ENCODE measurements at regions not wholly inside any gene's neighbourhood (a gene's known extent, or its start where the extent isn't known, plus 50 kb on each side); places are given as distances from the start of the nearest gene placed in this dataset.

DNA sequence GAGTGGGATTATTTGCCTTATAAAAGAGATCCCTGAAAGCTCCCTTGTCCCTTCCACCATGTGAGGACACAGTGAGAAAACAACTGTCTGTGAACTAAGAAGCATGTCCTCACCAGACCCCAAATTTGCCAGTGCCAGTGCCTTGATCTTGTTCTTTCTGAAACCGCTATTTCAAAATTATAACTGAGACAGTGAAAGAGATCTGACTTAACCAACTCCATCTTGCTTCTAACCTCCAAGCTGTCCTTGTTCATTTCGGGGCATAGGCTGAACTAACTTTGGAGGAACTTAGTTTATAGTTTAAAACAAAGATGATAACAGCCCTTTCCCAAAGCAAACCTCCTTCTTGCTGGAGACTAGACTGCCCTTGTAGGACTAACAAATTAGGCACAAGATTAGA, 563.9 kb downstream of the ADCYAP1 start:
- no peak overlapping the region for H3K4ac ChIP-seq (ENCODE audit: low read length)
- no peaks in the 10 kb centered on the region for H3K9me3 ChIP-seq (replicated peaks in 1 of 2; ENCODE audit: control insufficient read depth in 2 of 2, insufficient read depth in 1 of 2, low read depth in 1 of 2, low read length in 2 of 2)
- no peak overlapping the region for H3K23ac ChIP-seq (ENCODE audit: low read depth, low read length, poor library complexity)
- H3K4me3 ChIP-seq (ENCODE audit: low read length in 2 of 2) = no peak overlapping the region
- H3K9ac ChIP-seq (ENCODE audit: low read depth, low read length, poor library complexity) = no peak overlapping the region
- no peak overlapping the region for H3K4me2 ChIP-seq (ENCODE audit: insufficient read depth, low read length, poor library complexity, severe bottlenecking)
- no peak overlapping the region for H2AFZ ChIP-seq (ENCODE audit: low read length)
- no peak overlapping the region for H3K14ac ChIP-seq (ENCODE audit: low read length)
- no peak overlapping the region for H2BK15ac ChIP-seq (ENCODE audit: low read length)
- DNase-seq (ENCODE audit: low spot score) = no peak
- H4K91ac ChIP-seq (ENCODE audit: low read depth, low read length, poor library complexity) = no peak overlapping the region
- WGBS, 2 donors (ENCODE audit: extremely low coverage in 2 of 2, insufficient read length in 2 of 2, insufficient replicate concordance in 1 of 2) = no CpG with 5 or more reads among the region's 2 CpGs
- no peak overlapping the region for H2BK5ac ChIP-seq (ENCODE audit: low read length)
- H3K4me1 ChIP-seq (ENCODE audit: control insufficient read depth in 2 of 2, insufficient read depth in 1 of 2, low read depth in 1 of 2, low read length in 2 of 2) = no peaks in the 10 kb centered on the region
- no peak overlapping the region for H3K27ac ChIP-seq (replicated peaks; ENCODE audit: low read length)
- no peaks in the 10 kb centered on the region for H3K36me3 ChIP-seq (replicated peaks in 1 of 2; ENCODE audit: control insufficient read depth in 2 of 2, insufficient read depth in 2 of 2, low read length in 2 of 2)
- no peaks in the 10 kb centered on the region for H3K79me1 ChIP-seq (ENCODE audit: low read depth, low read length)
- H3K27me3 ChIP-seq (ENCODE audit: control insufficient read depth in 3 of 3, insufficient read depth in 3 of 3, low read depth in 1 of 3, low read length in 3 of 3) = no peaks in the 10 kb centered on the region
- H4K8ac ChIP-seq (ENCODE audit: low read depth, low read length) = no peak overlapping the region
- no peak overlapping the region for H2BK12ac ChIP-seq (ENCODE audit: low read length)
- no peak overlapping the region for H2AK5ac ChIP-seq (ENCODE audit: low read depth, low read length)
- no peak overlapping the region for H3K18ac ChIP-seq (ENCODE audit: low read length)
- no peak overlapping the region for H2BK120ac ChIP-seq (ENCODE audit: low read depth, low read length)

- Histone ChIP-seq H3K23ac (ENCODE audit: low read depth, low read length, poor library complexity) (no peak overlapping the region), H2AK5ac (ENCODE audit: low read depth, low read length) (no peak overlapping the region), H3K18ac (ENCODE audit: low read length) (no peak overlapping the region), H3K27me3 (ENCODE audit: control insufficient read depth in 3 of 3, insufficient read depth in 3 of 3, low read depth in 1 of 3, low read length in 3 of 3) (no peaks in the 10 kb centered on the region), H3K4me1 (ENCODE audit: control insufficient read depth in 2 of 2, insufficient read depth in 1 of 2, low read depth in 1 of 2, low read length in 2 of 2) (no peaks in the 10 kb centered on the region), H4K91ac (ENCODE audit: low read depth, low read length, poor library complexity) (no peak overlapping the region), H2AFZ (ENCODE audit: low read length) (no peak overlapping the region), H3K14ac (ENCODE audit: low read length) (no peak overlapping the region), H2BK5ac (ENCODE audit: low read length) (no peak overlapping the region), H3K79me1 (ENCODE audit: low read depth, low read length) (no peaks in the 10 kb centered on the region), H4K8ac (ENCODE audit: low read depth, low read length) (no peak overlapping the region), H2BK120ac (ENCODE audit: low read depth, low read length) (no peak overlapping the region), H3K36me3 (replicated peaks in 1 of 2; ENCODE audit: control insufficient read depth in 2 of 2, insufficient read depth in 2 of 2, low read length in 2 of 2) (no peaks in the 10 kb centered on the region), H3K4me3 (ENCODE audit: low read length in 2 of 2) (no peak overlapping the region), H3K4ac (ENCODE audit: low read length) (no peak overlapping the region), H2BK15ac (ENCODE audit: low read length) (no peak overlapping the region), H3K9ac (ENCODE audit: low read depth, low read length, poor library complexity) (no peak overlapping the region), H3K27ac (replicated peaks; ENCODE audit: low read length) (no peak overlapping the region), H3K9me3 (replicated peaks in 1 of 2; ENCODE audit: control insufficient read depth in 2 of 2, insufficient read depth in 1 of 2, low read depth in 1 of 2, low read length in 2 of 2) (no peaks in the 10 kb centered on the region), H3K4me2 (ENCODE audit: insufficient read depth, low read length, poor library complexity, severe bottlenecking) (no peak overlapping the region), H2BK12ac (ENCODE audit: low read length) (no peak overlapping the region)
- WGBS, 2 donors (ENCODE audit: extremely low coverage in 2 of 2, insufficient read length in 2 of 2, insufficient replicate concordance in 1 of 2) = no CpG with 5 or more reads among the region's 7 CpGs
- DNase-seq (ENCODE audit: low spot score) = no peak
Measured at GRCh38 chr18:1475867-1476266, 571.2 kb downstream of the ADCYAP1 start.

DNA sequence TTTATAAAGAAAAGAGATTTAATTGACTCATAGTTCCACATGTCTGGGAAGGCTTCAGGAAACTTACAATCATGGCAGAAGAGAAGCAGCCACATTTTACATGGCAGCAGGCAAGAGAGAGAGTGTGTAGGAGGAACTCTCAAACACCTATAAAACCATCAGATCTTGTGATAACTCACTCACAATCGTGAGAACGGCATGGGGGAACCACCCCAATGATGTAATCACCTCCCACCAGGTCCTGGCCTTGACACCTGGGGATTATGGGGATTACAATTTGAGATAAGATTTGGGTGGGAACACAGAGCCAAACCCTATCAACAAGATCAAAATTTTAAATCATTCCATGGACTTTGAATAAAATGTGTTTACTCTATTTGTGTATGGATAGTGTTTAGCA, 575.6 kb downstream of the ADCYAP1 start:
- H3K4me2 ChIP-seq (ENCODE audit: insufficient read depth, low read length, poor library complexity, severe bottlenecking) = no peak overlapping the region
- H3K27me3 ChIP-seq (ENCODE audit: control insufficient read depth in 3 of 3, insufficient read depth in 3 of 3, low read depth in 1 of 3, low read length in 3 of 3) = no peaks in the 10 kb centered on the region
- H3K9me3 ChIP-seq (replicated peaks in 1 of 2; ENCODE audit: control insufficient read depth in 2 of 2, insufficient read depth in 1 of 2, low read depth in 1 of 2, low read length in 2 of 2) = no peaks in the 10 kb centered on the region
- no peak overlapping the region for H3K14ac ChIP-seq (ENCODE audit: low read length)
- no peak overlapping the region for H3K4me3 ChIP-seq (ENCODE audit: low read length in 2 of 2)
- DNase-seq (ENCODE audit: low spot score) = no peak
- WGBS, 2 donors (ENCODE audit: extremely low coverage in 2 of 2, insufficient read length in 2 of 2, insufficient replicate concordance in 1 of 2) = no CpG with 5 or more reads among the region's 2 CpGs
- no peak overlapping the region for H4K91ac ChIP-seq (ENCODE audit: low read depth, low read length, poor library complexity)
- H2BK12ac ChIP-seq (ENCODE audit: low read length) = no peak overlapping the region
- H2AFZ ChIP-seq (ENCODE audit: low read length) = no peak overlapping the region
- H2BK5ac ChIP-seq (ENCODE audit: low read length) = no peak overlapping the region
- no peak overlapping the region for H3K23ac ChIP-seq (ENCODE audit: low read depth, low read length, poor library complexity)
- no peak overlapping the region for H3K18ac ChIP-seq (ENCODE audit: low read length)
- H4K8ac ChIP-seq (ENCODE audit: low read depth, low read length) = no peak overlapping the region
- H2BK120ac ChIP-seq (ENCODE audit: low read depth, low read length) = no peak overlapping the region
- no peaks in the 10 kb centered on the region for H3K4me1 ChIP-seq (ENCODE audit: control insufficient read depth in 2 of 2, insufficient read depth in 1 of 2, low read depth in 1 of 2, low read length in 2 of 2)
- H2BK15ac ChIP-seq (ENCODE audit: low read length) = no peak overlapping the region
- no peaks in the 10 kb centered on the region for H3K79me1 ChIP-seq (ENCODE audit: low read depth, low read length)
- H2AK5ac ChIP-seq (ENCODE audit: low read depth, low read length) = no peak overlapping the region
- H3K4ac ChIP-seq (ENCODE audit: low read length) = no peak overlapping the region
- no peak overlapping the region for H3K9ac ChIP-seq (ENCODE audit: low read depth, low read length, poor library complexity)
- no peaks in the 10 kb centered on the region for H3K36me3 ChIP-seq (replicated peaks in 1 of 2; ENCODE audit: control insufficient read depth in 2 of 2, insufficient read depth in 2 of 2, low read length in 2 of 2)
- H3K27ac ChIP-seq (replicated peaks; ENCODE audit: low read length) = no peak overlapping the region

- H3K9me3 ChIP-seq (replicated peaks in 1 of 2; ENCODE audit: control insufficient read depth in 2 of 2, insufficient read depth in 1 of 2, low read depth in 1 of 2, low read length in 2 of 2) = no peaks in the 10 kb centered on the region
- H3K4me2 ChIP-seq (ENCODE audit: insufficient read depth, low read length, poor library complexity, severe bottlenecking) = no peak overlapping the region
- H2BK15ac ChIP-seq (ENCODE audit: low read length) = no peak overlapping the region
- H2AK5ac ChIP-seq (ENCODE audit: low read depth, low read length) = no peak overlapping the region
- no peak overlapping the region for H3K23ac ChIP-seq (ENCODE audit: low read depth, low read length, poor library complexity)
- H3K27ac ChIP-seq (replicated peaks; ENCODE audit: low read length) = no peak overlapping the region
- H3K79me1 ChIP-seq (ENCODE audit: low read depth, low read length) = no peaks in the 10 kb centered on the region
- WGBS, 2 donors (ENCODE audit: extremely low coverage in 2 of 2, insufficient read length in 2 of 2, insufficient replicate concordance in 1 of 2) = no CpG with 5 or more reads among the region's 1 CpG
- H2BK120ac ChIP-seq (ENCODE audit: low read depth, low read length) = no peak overlapping the region
- H3K4ac ChIP-seq (ENCODE audit: low read length) = no peak overlapping the region
- H4K8ac ChIP-seq (ENCODE audit: low read depth, low read length) = no peak overlapping the region
- no peaks in the 10 kb centered on the region for H3K4me1 ChIP-seq (ENCODE audit: control insufficient read depth in 2 of 2, insufficient read depth in 1 of 2, low read depth in 1 of 2, low read length in 2 of 2)
- no peaks in the 10 kb centered on the region for H3K27me3 ChIP-seq (ENCODE audit: control insufficient read depth in 3 of 3, insufficient read depth in 3 of 3, low read depth in 1 of 3, low read length in 3 of 3)
- H3K4me3 ChIP-seq (ENCODE audit: low read length in 2 of 2) = no peak overlapping the region
- no peak overlapping the region for H4K91ac ChIP-seq (ENCODE audit: low read depth, low read length, poor library complexity)
- H2BK12ac ChIP-seq (ENCODE audit: low read length) = no peak overlapping the region
- no peak for DNase-seq (ENCODE audit: low spot score)
- no peak overlapping the region for H2BK5ac ChIP-seq (ENCODE audit: low read length)
- H2AFZ ChIP-seq (ENCODE audit: low read length) = no peak overlapping the region
- H3K36me3 ChIP-seq (replicated peaks in 1 of 2; ENCODE audit: control insufficient read depth in 2 of 2, insufficient read depth in 2 of 2, low read length in 2 of 2) = no peaks in the 10 kb centered on the region
- H3K9ac ChIP-seq (ENCODE audit: low read depth, low read length, poor library complexity) = no peak overlapping the region
- H3K18ac ChIP-seq (ENCODE audit: low read length) = no peak overlapping the region
- H3K14ac ChIP-seq (ENCODE audit: low read length) = no peak overlapping the region
Measured at GRCh38 chr18:1481577-1481976, 576.9 kb downstream of the ADCYAP1 start.
